ENCODE measurements at regions not wholly inside any gene's neighbourhood (a gene's known extent, or its start where the extent isn't known, plus 50 kb on each side); places are given as distances from the start of the nearest gene placed in this dataset.

DNA sequence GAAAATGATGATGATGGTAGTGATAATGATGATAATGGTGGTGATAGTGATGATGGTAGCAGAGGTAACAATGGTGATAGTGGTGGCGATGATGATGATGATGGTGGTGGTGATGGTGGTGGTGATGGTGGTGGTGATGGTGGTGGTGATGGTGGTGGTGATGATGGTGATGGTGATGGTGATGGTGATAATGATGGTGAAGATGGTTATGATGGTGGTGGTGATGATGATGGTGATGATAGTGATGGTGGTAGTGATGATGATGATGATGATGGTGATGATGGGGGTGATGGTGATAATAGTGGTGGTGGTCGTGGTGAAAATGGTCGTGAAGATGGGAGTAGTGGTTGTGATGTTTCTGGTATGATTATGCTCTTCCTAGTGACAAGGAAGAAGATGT is 581.8 kb downstream of the HS3ST4 start:
- no peak overlapping the region for H3K4me3 ChIP-seq (ENCODE audit: low read depth in 1 of 2, low read length in 2 of 2)
- WGBS, 2 donors: 41 to 66% methylated on average over 3 of the region's 3 CpGs
- no peak overlapping the region for H3K27ac ChIP-seq (ENCODE audit: low read depth in 2 of 2, low read length in 1 of 2)
- H3K36me3 ChIP-seq (ENCODE audit: control insufficient read depth in 2 of 2, insufficient read depth in 2 of 2, low read length in 1 of 2): no peaks in the 10 kb centered on the region
- no peaks in the 10 kb centered on the region for H3K27me3 ChIP-seq (ENCODE audit: control insufficient read depth in 1 of 2, insufficient read depth in 2 of 2, low read length in 2 of 2)
- no peaks in the 10 kb centered on the region for H3K4me1 ChIP-seq (ENCODE audit: control insufficient read depth in 2 of 2, insufficient read depth in 2 of 2, low read length in 1 of 2)
- H3K9me3 ChIP-seq (ENCODE audit: control insufficient read depth in 2 of 2, insufficient read depth in 1 of 2, low read depth in 1 of 2, low read length in 1 of 2): no peaks in the 10 kb centered on the region

DNA sequence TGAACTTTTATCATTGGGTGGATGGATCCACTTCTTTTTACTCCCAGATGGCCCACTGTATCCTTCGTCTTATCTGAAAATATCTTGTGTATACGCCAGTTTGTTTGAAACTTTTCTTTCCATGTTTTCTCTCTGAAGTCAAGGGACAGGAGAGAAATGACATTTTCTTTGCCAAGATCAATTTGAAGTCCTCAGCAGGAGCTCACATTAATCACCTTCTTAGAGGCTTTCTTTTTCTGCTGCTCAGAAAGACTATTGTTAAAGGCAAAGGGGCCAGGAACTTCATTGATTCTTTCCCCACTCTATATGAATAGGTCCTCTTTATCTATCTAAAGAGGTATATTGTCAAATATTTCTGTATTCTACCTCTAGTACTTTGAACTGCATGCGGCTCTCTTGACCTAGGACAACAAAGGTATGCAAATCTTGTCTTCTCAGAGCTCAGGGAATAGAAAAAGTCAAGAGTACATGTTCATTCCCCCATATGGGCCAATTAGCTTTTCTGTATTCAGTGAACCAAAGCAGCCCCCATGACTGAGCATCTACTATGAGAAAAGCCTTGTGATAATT is 583.3 kb downstream of the HS3ST4 start:
- 44 to 52% methylated on average over 3 of the region's 3 CpGs for WGBS, 2 donors
- no peak overlapping the region for H3K4me3 ChIP-seq (ENCODE audit: low read depth in 1 of 2, low read length in 2 of 2)

DNA sequence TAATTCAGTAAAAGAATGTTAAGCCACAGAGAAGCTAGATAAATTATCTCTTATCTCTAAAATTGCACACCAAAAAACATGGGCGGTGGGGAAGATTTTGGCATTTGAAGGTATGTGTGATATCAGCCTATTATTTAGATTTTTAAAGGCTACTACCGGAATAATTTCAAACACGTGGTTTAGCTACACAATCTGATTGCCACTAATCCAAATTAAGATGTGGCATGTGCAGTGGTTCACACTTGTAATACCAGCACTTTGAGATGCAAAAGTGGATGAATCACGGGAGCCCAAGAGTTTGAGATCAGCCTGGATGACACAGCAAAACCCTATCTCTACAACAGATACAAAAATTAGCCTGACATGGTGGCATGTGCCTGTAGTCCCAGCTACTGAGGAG is 584.5 kb downstream of the HS3ST4 start:
- no peaks in the 10 kb centered on the region for H3K4me1 ChIP-seq (ENCODE audit: control insufficient read depth in 2 of 2, insufficient read depth in 2 of 2, low read length in 1 of 2)
- WGBS, 2 donors: 85% methylated on average over 4 of the region's 4 CpGs
- no peak overlapping the region for H3K4me3 ChIP-seq (ENCODE audit: low read depth in 1 of 2, low read length in 2 of 2)
- no peak overlapping the region for H3K27ac ChIP-seq (ENCODE audit: low read depth in 2 of 2, low read length in 1 of 2)
- no peaks in the 10 kb centered on the region for H3K27me3 ChIP-seq (ENCODE audit: control insufficient read depth in 1 of 2, insufficient read depth in 2 of 2, low read length in 2 of 2)
- H3K9me3 ChIP-seq (ENCODE audit: control insufficient read depth in 2 of 2, insufficient read depth in 1 of 2, low read depth in 1 of 2, low read length in 1 of 2): no peaks in the 10 kb centered on the region
- H3K36me3 ChIP-seq (ENCODE audit: control insufficient read depth in 2 of 2, insufficient read depth in 2 of 2, low read length in 1 of 2): no peaks in the 10 kb centered on the region

More for the DNA sequence above, 583.3 kb downstream of the HS3ST4 start:
- H3K27me3 ChIP-seq (ENCODE audit: control insufficient read depth in 1 of 2, insufficient read depth in 2 of 2, low read length in 2 of 2): no peaks in the 10 kb centered on the region
- no peaks in the 10 kb centered on the region for H3K9me3 ChIP-seq (ENCODE audit: control insufficient read depth in 2 of 2, insufficient read depth in 1 of 2, low read depth in 1 of 2, low read length in 1 of 2)
- H3K27ac ChIP-seq (ENCODE audit: low read depth in 2 of 2, low read length in 1 of 2): no peak overlapping the region
- H3K36me3 ChIP-seq (ENCODE audit: control insufficient read depth in 2 of 2, insufficient read depth in 2 of 2, low read length in 1 of 2): no peaks in the 10 kb centered on the region
- no peaks in the 10 kb centered on the region for H3K4me1 ChIP-seq (ENCODE audit: control insufficient read depth in 2 of 2, insufficient read depth in 2 of 2, low read length in 1 of 2)

DNA sequence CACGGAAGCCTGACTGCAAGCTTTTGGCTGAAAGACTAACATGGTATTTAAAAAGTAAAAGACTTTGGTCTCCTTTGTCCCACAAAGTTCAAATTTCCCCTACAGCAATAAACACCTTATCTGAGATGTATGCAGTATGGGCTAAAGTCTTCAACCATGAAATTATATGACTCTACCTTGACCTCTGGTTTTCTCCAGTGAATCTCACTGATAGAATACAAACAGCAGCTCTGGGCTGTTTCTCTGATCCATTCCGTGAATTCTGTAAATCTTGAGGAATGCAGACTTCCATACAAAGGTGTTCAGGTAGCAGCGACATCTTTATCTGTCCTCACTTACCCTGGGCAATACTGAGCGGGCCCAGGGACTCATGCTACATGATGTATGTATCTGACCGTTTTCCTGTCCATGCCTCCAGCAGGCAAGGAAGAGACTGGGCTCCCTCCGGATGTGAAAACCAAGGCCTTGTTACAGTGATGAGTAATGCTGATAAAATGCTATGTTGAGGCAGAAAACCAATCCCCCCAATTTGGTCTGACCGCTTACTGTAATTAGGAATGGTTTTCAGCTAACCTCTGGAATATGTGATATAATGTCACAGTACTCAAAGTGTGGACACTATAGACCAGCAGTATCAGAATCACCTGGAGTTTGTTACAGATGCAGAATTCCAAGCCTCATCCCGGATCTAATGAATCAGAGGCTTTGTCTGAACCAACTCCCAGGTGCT is 589.8 kb downstream of the HS3ST4 start:
- Histone ChIP-seq H3K27me3 (ENCODE audit: control insufficient read depth in 1 of 2, insufficient read depth in 2 of 2, low read length in 2 of 2) (no peaks in the 10 kb centered on the region), H3K4me3 (ENCODE audit: low read depth in 1 of 2, low read length in 2 of 2) (no peak overlapping the region), H3K4me1 (ENCODE audit: control insufficient read depth in 2 of 2, insufficient read depth in 2 of 2, low read length in 1 of 2) (no peaks in the 10 kb centered on the region), H3K36me3 (ENCODE audit: control insufficient read depth in 2 of 2, insufficient read depth in 2 of 2, low read length in 1 of 2) (no peaks in the 10 kb centered on the region), H3K27ac (ENCODE audit: low read depth in 2 of 2, low read length in 1 of 2) (no peak overlapping the region), H3K9me3 (ENCODE audit: control insufficient read depth in 2 of 2, insufficient read depth in 1 of 2, low read depth in 1 of 2, low read length in 1 of 2) (no peaks in the 10 kb centered on the region)
- 67 to 73% methylated on average over 8 of the region's 8 CpGs for WGBS, 2 donors

DNA sequence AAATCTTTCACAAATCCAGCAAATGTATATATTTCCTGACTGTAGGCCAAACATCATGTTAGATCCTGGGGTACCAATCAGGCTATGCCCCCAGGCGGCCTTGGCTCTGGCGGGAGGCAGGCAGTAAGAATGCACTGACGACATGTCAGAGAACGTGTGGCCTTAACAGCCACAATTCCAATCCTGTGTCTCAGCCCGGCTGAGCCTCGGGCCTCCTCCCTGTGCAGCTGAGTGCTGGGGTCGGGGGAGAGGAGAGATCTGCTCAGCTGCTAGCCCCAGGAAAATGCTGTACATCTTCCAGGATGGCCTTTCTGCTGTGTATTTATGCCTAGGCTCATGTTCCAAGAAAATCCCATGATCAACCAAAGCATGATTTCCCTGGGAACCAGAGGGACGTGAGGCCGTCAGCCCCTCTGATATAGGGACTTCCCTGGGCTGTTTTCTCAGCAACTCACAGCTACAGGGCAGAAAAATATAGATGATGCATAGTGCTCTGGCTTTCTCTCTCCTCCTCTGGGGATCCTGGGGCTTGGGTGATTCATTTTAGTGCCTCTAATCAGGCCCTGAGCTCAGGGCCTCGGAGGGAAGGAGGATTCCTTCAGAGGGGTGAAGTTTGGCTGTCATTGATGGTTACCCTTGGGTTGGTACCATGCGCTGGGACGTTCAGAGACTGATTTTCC is 604.0 kb downstream of the HS3ST4 start:
- H3K27ac ChIP-seq (ENCODE audit: low read depth in 2 of 2, low read length in 1 of 2): no peak overlapping the region
- no peaks in the 10 kb centered on the region for H3K4me1 ChIP-seq (ENCODE audit: control insufficient read depth in 2 of 2, insufficient read depth in 2 of 2, low read length in 1 of 2)
- H3K9me3 ChIP-seq (ENCODE audit: control insufficient read depth in 2 of 2, insufficient read depth in 1 of 2, low read depth in 1 of 2, low read length in 1 of 2): no peaks in the 10 kb centered on the region
- H3K4me3 ChIP-seq (ENCODE audit: low read depth in 1 of 2, low read length in 2 of 2): no peak overlapping the region
- H3K27me3 ChIP-seq (ENCODE audit: control insufficient read depth in 1 of 2, insufficient read depth in 2 of 2, low read length in 2 of 2): no peaks in the 10 kb centered on the region
- no peaks in the 10 kb centered on the region for H3K36me3 ChIP-seq (ENCODE audit: control insufficient read depth in 2 of 2, insufficient read depth in 2 of 2, low read length in 1 of 2)
- WGBS, 2 donors: 68% methylated on average over 12 of the region's 12 CpGs

DNA sequence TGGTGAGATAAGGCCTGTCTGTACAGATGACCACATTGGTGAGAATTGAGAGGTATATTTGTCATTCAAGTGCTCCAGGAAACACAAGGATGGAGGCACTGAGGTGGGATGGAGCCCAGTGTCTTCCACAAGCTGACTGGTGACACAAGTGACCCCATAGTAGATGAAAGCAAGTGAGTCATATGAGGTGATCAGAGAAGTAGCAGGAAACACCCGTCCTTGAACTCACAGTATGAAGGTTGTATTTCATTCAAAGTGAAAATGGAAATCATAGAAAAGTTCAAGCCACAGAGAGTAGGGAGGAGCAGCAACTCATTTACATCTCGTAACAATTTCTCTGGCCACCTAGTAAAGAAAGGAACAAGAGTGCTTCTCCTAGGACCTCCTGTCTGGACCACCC is 609.8 kb downstream of the HS3ST4 start:
- Histone ChIP-seq H3K9me3 (ENCODE audit: control insufficient read depth in 2 of 2, insufficient read depth in 1 of 2, low read depth in 1 of 2, low read length in 1 of 2) (no peaks in the 10 kb centered on the region), H3K27me3 (ENCODE audit: control insufficient read depth in 1 of 2, insufficient read depth in 2 of 2, low read length in 2 of 2) (no peaks in the 10 kb centered on the region), H3K4me1 (ENCODE audit: control insufficient read depth in 2 of 2, insufficient read depth in 2 of 2, low read length in 1 of 2) (no peaks in the 10 kb centered on the region), H3K27ac (ENCODE audit: low read depth in 2 of 2, low read length in 1 of 2) (no peak overlapping the region), H3K36me3 (ENCODE audit: control insufficient read depth in 2 of 2, insufficient read depth in 2 of 2, low read length in 1 of 2) (no peaks in the 10 kb centered on the region), H3K4me3 (ENCODE audit: low read depth in 1 of 2, low read length in 2 of 2) (no peak overlapping the region)
- 62 to 67% methylated on average over 2 of the region's 2 CpGs for WGBS, 2 donors

DNA sequence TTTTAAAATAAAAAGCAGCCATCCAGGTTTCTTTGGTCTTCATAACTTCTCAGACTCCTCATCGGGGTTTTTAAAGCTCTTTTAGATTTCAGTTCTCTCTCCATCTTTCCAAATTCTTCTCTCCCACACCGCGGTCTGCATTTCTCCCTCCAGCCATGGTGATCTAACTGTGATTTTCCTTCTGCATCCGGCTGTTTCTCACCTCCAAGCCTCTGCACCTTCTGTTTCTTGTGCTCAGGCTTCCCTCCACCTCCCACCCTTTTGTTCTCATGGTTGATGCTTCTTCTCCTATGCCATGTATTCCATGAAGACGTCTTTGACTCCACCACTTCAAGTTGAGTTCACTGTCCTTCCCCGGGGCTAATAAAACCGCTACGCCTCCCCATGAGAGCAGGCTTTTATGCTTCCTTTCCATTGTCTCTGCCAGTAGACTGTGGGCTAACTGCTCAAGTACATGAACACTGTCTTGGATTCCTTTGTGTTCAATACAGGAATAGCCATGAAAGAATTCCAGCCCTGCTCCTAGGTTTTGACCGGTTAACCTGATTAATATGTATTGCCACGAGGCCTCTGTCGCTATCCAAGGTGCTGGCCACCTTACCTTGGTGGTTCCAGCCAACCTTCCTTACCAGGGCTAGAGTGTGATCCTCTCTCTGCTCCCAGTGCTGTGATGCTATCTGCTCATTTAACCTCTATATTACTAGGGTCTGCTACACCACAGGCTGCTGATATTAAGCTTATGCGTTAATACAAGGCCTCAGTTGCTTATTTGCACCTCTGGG is 625.1 kb downstream of the HS3ST4 start:
- no peak overlapping the region for H3K4me3 ChIP-seq (ENCODE audit: low read depth in 1 of 2, low read length in 2 of 2)
- no peaks in the 10 kb centered on the region for H3K9me3 ChIP-seq (ENCODE audit: control insufficient read depth in 2 of 2, insufficient read depth in 1 of 2, low read depth in 1 of 2, low read length in 1 of 2)
- no peak overlapping the region for H3K27ac ChIP-seq (ENCODE audit: low read depth in 2 of 2, low read length in 1 of 2)
- 64 to 66% methylated on average over 12 of the region's 12 CpGs for WGBS, 2 donors
- no peaks in the 10 kb centered on the region for H3K36me3 ChIP-seq (ENCODE audit: control insufficient read depth in 2 of 2, insufficient read depth in 2 of 2, low read length in 1 of 2)
- H3K4me1 ChIP-seq (ENCODE audit: control insufficient read depth in 2 of 2, insufficient read depth in 2 of 2, low read length in 1 of 2): no peaks in the 10 kb centered on the region
- H3K27me3 ChIP-seq (ENCODE audit: control insufficient read depth in 1 of 2, insufficient read depth in 2 of 2, low read length in 2 of 2): no peaks in the 10 kb centered on the region

DNA sequence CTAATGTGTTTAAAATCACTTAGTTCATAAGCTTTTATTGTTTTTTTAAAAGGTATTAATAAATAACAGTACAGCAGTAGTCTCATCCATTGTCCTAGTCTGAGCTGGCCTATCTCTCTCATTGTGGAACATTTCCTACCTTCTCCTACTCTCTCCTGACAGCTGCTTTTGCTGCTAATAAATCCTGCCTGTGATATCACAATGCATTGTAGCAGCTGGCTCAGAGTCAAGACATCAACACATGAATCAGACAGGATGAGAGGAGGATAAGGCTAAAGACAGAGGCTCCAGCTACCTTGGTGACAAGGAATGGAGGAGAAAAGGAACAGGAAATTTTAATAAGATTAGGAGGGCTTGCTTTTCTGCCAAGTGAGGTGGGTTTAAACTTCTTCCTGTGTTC is 626.1 kb downstream of the HS3ST4 start:
- Histone ChIP-seq H3K27me3 (ENCODE audit: control insufficient read depth in 1 of 2, insufficient read depth in 2 of 2, low read length in 2 of 2) (no peaks in the 10 kb centered on the region), H3K9me3 (ENCODE audit: control insufficient read depth in 2 of 2, insufficient read depth in 1 of 2, low read depth in 1 of 2, low read length in 1 of 2) (no peaks in the 10 kb centered on the region), H3K27ac (ENCODE audit: low read depth in 2 of 2, low read length in 1 of 2) (no peak overlapping the region), H3K4me3 (ENCODE audit: low read depth in 1 of 2, low read length in 2 of 2) (no peak overlapping the region), H3K36me3 (ENCODE audit: control insufficient read depth in 2 of 2, insufficient read depth in 2 of 2, low read length in 1 of 2) (no peaks in the 10 kb centered on the region), H3K4me1 (ENCODE audit: control insufficient read depth in 2 of 2, insufficient read depth in 2 of 2, low read length in 1 of 2) (no peaks in the 10 kb centered on the region)

DNA sequence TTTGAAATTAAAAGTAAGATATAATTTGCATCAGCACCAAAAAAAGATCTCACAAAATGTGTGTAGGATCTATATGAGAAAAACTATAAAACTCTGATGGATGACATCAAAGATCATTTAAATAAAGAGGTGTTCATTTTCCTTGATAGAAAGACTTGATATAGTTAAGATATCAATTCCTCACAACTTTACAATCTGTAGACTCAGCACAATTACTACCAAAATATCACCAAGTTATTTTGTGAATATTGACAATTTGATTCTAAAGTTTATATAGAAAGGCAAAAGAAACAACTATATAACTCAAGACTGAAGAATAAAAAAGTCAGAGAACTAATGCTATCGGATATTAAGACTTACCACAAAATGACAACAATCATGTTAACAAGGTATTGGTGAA is 638.9 kb downstream of the HS3ST4 start:
- WGBS, 2 donors: 90 to 95% methylated on average over 1 of the region's 1 CpG
- peaks cover 0 to 2% of the 10 kb centered on the region in 2 donors for H3K9me3 ChIP-seq (ENCODE audit: control insufficient read depth in 2 of 2, insufficient read depth in 1 of 2, low read depth in 1 of 2, low read length in 1 of 2)

More for the DNA sequence above, 638.9 kb downstream of the HS3ST4 start:
- Histone ChIP-seq H3K36me3 (ENCODE audit: control insufficient read depth in 2 of 2, insufficient read depth in 2 of 2, low read length in 1 of 2) (no peaks in the 10 kb centered on the region), H3K27ac (ENCODE audit: low read depth in 2 of 2, low read length in 1 of 2) (no peak overlapping the region), H3K4me1 (ENCODE audit: control insufficient read depth in 2 of 2, insufficient read depth in 2 of 2, low read length in 1 of 2) (no peaks in the 10 kb centered on the region), H3K27me3 (ENCODE audit: control insufficient read depth in 1 of 2, insufficient read depth in 2 of 2, low read length in 2 of 2) (no peaks in the 10 kb centered on the region), H3K4me3 (ENCODE audit: low read depth in 1 of 2, low read length in 2 of 2) (no peak overlapping the region)
